ENCODE measurements at regions not wholly inside any gene's neighbourhood (a gene's known extent, or its start where the extent isn't known, plus 50 kb on each side); places are given as distances from the start of the nearest gene placed in this dataset.

- Histone ChIP-seq H3K4me1 (no peaks in the 10 kb centered on the region), H3K36me3 (no peaks in the 10 kb centered on the region), H3K9me3 (no peaks in the 10 kb centered on the region), H3K27me3 (no peaks in the 10 kb centered on the region), H3K27ac (no peak overlapping the region), H3K4me3 (no peak overlapping the region)
- intact Hi-C loops (cut with DNase I) = no loop called here
- TF ChIP-seq CTCF (IDR thresholded peaks at IDR 0.05) = no peak
- DNase-seq (no peak), ATAC-seq (no peak)
These were observed 188.2 kb downstream of the FNDC1 start for GRCh38 chr6:159357211-159357915.

GRCh38 chr6:159353193-159353592 lies 184.0 kb downstream of the FNDC1 start:
- intact Hi-C loops (cut with DNase I) = no loop called here
- Histone ChIP-seq H3K27ac (no peak overlapping the region), H3K27me3 (no peaks in the 10 kb centered on the region), H3K9me3 (no peaks in the 10 kb centered on the region), H3K36me3 (no peaks in the 10 kb centered on the region), H3K4me3 (no peak overlapping the region), H3K4me1 (no peaks in the 10 kb centered on the region)
- TF ChIP-seq CTCF (IDR thresholded peaks at IDR 0.05) = no peak
- DNase-seq = no peak
- ATAC-seq = no peak

- Histone ChIP-seq H3K36me3 (no peaks in the 10 kb centered on the region), H3K27me3 (no peaks in the 10 kb centered on the region), H3K4me1 (no peaks in the 10 kb centered on the region), H3K4me3 (no peak overlapping the region), H3K9me3 (no peaks in the 10 kb centered on the region), H3K27ac (no peak overlapping the region)
- intact Hi-C loops (cut with DNase I) = no loop called here
- DNase-seq (no peak), ATAC-seq (no peak)
- no peak for TF ChIP-seq CTCF (IDR thresholded peaks at IDR 0.05)
These were observed 182.5 kb downstream of the FNDC1 start for GRCh38 chr6:159351707-159352106.

DNA sequence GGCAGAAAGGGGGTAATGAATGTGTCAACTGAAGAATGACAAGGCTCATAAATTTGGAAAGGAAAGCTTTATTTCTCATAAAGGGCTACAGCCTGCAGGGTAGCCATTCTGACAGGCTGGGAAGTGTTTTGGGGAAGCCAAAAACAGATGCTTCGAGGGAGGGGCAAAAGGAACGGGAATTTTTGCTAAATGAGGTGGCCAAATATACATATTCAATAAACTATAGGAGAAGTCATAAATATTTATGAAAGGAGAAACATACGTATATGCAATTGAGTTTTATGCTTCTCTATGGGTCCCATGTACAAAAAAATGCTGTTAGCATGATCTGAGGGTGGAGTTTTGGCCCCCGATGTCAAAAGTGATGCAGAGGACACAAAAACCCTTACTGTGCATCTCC lies 180.7 kb downstream of the FNDC1 start:
- no peak overlapping the region for H3K4me3 ChIP-seq
- intact Hi-C loops (cut with DNase I) = no loop called here
- no peaks in the 10 kb centered on the region for H3K9me3 ChIP-seq
- DNase-seq = no peak
- no peak overlapping the region for H3K27ac ChIP-seq
- no peaks in the 10 kb centered on the region for H3K4me1 ChIP-seq
- H3K27me3 ChIP-seq = no peaks in the 10 kb centered on the region
- no peak for TF ChIP-seq CTCF (IDR thresholded peaks at IDR 0.05)
- no peak for ATAC-seq
- H3K36me3 ChIP-seq = no peaks in the 10 kb centered on the region

DNA sequence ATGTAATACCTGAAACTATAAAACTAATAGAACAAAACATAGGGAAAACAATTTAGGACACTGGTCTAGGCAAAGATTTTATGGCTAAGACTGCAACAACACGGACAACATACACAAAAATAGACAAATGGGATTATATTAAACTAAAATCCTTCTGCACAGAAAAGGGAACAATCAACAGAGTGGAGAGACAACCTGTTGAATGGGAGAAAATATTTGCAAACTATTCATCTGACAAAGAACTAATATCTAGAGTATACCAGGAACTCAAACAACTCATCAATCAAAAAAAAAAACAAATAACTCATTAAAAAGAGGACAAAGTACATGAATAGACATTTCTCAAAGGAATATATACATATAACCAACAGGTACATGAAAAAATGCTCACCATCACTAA lies 174.5 kb downstream of the FNDC1 start:
- ATAC-seq = no peak

More for the DNA sequence above, 174.5 kb downstream of the FNDC1 start:
- Histone ChIP-seq H3K27me3 (no peaks in the 10 kb centered on the region), H3K4me3 (no peak overlapping the region), H3K9me3 (no peaks in the 10 kb centered on the region), H3K36me3 (no peaks in the 10 kb centered on the region), H3K4me1 (no peaks in the 10 kb centered on the region), H3K27ac (no peak overlapping the region)
- DNase-seq = no peak
- TF ChIP-seq CTCF (IDR thresholded peaks at IDR 0.05) = no peak
- intact Hi-C loops (cut with DNase I) = no loop called here

Measured in upper lobe of right lung (tissue), 1 donor.